GM12864 (cell line): ENCODE measurements at regions not wholly inside any gene's neighbourhood (a gene's known extent, or its start where the extent isn't known, plus 50 kb on each side); places are given as distances from the start of the nearest gene placed in this dataset.

ENCODE experiments used
- DNase-seq: peaks from one replicate; pipeline ENCODE4 v3.0.0-alpha.2; 2011; ENCODE audit warnings: low read depth
- H3K4me3 ChIP-seq: 2 replicates; pipeline ENCODE4 v1.5.1; 2011; ENCODE audit warnings: mild to moderate bottlenecking, low read depth, low read length, control low read depth
- TF ChIP-seq, protein P1 (sequence below): IDR thresholded peaks from 2 replicates; pipeline ENCODE4 v1.5.1; 2011; ENCODE audit warnings: low read depth, mild to moderate bottlenecking, moderate library complexity, low read length, control low read depth, inconsistent platforms; ENCODE audit errors: missing control alignments

DNA sequence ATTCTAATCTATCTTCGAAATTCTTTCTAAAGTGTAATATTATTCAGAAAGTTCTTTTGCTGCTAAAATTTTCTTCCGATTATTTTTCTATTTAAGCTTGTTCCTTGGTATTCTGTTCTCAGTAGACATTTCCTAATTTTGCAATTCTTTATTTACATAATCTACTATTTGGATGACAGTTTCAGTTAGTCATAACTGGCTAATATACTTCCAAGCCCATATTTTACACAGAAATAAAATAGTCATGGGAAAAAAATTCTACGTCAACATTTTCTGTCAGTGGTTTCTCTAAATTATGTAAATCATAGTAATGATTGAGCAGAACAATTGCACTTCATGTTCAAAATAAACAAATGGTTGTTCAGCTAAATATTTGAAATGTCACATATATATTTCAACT is 178.0 kb upstream of the ANKRD50 start:
- TF ChIP-seq, protein P1, sequence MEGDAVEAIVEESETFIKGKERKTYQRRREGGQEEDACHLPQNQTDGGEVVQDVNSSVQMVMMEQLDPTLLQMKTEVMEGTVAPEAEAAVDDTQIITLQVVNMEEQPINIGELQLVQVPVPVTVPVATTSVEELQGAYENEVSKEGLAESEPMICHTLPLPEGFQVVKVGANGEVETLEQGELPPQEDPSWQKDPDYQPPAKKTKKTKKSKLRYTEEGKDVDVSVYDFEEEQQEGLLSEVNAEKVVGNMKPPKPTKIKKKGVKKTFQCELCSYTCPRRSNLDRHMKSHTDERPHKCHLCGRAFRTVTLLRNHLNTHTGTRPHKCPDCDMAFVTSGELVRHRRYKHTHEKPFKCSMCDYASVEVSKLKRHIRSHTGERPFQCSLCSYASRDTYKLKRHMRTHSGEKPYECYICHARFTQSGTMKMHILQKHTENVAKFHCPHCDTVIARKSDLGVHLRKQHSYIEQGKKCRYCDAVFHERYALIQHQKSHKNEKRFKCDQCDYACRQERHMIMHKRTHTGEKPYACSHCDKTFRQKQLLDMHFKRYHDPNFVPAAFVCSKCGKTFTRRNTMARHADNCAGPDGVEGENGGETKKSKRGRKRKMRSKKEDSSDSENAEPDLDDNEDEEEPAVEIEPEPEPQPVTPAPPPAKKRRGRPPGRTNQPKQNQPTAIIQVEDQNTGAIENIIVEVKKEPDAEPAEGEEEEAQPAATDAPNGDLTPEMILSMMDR, result no peak
- no peak for DNase-seq
- H3K4me3 ChIP-seq, result no peak overlapping the region

DNA sequence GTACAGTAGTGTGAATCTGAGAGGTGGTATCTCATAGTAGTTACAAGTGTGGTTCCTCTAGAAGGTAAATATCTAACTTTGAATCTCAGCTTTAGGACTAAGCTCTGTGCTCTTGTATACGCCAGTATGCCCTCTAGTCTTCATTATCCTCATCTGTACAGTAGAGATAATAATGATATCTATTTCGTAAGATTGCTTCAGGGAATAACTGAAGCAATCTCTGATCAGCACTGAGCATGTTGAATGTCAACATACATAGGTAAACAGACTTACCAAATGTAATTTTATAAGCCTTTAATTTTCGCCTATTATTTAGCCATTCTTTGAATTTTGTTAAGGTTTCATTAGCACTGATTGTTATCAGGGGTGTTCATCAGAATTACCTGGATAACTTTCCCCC is 175.2 kb upstream of the ANKRD50 start:
- TF ChIP-seq, protein P1, result no peak
- no peak overlapping the region for H3K4me3 ChIP-seq
- DNase-seq, result no peak

DNA sequence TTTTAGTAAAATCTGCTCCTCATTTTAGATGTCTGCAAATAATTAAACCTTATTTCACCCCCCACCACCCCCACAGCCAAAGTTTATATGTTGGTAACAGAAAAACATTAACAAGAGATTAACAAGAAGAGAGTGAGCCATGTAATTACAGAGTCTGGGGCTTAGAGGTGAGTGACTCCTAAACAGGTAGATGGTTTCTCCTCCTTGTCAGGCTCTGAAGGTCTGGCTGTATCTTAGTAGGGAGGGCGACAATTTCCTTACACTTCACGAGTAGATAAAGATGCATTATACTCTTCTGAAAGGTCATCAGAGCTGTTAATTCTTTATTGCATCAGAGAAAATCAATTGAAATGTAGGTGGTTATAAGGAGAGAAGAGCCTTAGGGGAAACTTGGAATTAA is 171.8 kb upstream of the ANKRD50 start:
- DNase-seq, result no peak
- TF ChIP-seq, protein P1, result no peak
- no peak overlapping the region for H3K4me3 ChIP-seq

DNA sequence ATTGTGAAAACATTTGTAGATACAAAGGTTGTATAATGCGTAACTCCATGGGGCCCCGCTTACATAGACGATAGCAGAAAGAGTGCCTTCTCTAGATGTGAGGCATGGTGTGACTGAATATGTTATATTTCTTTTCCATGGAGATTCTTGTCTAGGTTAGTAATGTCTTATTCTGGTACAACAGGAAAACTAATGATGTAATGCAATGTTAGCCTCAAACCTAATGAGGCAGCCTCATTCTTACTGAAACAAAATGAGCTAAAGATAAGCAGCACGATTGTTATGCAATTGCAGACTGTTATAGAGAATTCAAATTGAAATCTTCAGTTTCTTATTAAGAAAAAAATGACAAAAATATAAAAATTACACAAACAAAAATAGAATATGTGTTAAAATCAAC is 171.1 kb upstream of the ANKRD50 start:
- TF ChIP-seq, protein P1, result no peak
- DNase-seq, result no peak
- no peak overlapping the region for H3K4me3 ChIP-seq

DNA sequence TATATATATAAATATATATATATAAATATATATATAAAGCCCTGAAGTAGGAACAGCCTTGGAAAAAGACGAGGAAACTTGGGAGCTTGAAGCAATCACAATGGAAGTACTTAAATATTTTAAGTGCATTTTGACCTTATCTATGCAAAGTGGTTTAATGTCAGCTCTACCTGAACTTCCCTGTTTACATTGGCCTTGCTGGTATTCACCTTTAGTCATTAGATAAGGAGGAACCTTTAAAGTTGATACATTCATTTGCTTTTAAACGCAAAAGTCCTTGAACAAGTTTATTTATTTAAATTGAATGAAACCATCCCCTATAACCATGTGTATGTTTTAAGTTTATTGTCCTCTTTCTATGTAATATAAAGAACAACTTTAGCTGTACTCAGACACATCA is 166.7 kb upstream of the ANKRD50 start:
- TF ChIP-seq, protein P1, result no peak
- no peak overlapping the region for H3K4me3 ChIP-seq
- DNase-seq, result no peak

DNA sequence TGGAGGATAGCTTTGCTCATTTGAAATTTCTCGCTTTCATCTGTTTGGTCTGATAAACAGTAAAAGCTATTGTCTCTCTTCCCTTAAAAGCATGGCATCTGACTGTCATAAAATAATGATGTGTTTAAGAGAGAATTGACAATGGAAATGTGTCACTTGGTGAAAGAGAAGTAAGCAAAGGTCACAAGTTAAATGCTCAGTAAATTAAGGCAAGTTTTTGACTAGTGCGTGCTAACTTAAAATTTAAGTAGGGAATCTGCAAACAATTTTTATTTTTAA is 161.6 kb upstream of the ANKRD50 start:
- H3K4me3 ChIP-seq, result no peak overlapping the region
- TF ChIP-seq, protein P1, result no peak
- DNase-seq, result no peak

DNA sequence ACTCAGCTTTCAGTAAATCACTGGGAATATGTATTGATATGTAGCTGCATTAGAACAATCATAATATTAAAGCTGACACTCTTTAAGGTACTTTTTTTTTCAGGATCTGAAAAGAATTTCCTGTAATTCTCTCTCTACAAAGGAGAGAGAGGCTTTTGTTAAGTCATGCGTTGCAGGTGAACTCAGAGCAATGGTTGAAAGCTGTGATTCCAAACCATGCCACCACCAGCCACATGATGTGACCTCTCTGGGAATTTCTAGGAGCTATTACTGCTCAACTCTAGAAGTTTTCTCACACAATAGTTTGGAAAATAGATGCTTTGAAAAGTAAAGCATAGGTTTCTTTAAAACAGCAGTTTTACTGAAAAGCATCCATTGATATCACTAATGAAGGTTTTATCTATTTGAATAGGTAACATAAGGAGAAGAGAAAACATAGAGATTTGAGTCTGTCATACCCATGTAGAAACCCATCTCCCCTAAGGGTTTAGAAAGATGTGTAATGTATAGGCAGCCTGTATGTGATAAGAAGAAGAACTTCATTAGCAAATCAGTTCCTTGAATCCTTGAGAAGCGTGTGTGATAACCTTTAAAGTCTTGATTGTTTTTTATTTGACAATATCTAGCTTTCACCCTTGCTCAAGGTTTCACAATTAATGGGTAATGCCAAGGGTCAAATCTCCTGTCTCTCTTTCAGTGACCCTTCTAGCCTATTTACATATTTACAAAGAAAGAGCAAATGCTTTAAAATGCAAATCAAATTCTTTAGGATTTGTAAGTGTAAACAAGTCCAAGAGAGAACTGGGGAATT is 161.0 kb upstream of the ANKRD50 start:
- TF ChIP-seq, protein P1, result no peak
- DNase-seq, result no peak
- H3K4me3 ChIP-seq, result no peak overlapping the region
